GM23338 (cell line): ENCODE measurements at regions not wholly inside any gene's neighbourhood (a gene's known extent, or its start where the extent isn't known, plus 50 kb on each side); places are given as distances from the start of the nearest gene placed in this dataset.

Experiments
- ATAC-seq: fragments of 200-7000 bp; cut with Tn5 transposase; 3 replicates; pipeline ENCODE4 v1.9.1; 2020
- DNase-seq: peaks from one replicate; pipeline ENCODE4 v3.0.0-alpha.2; 2015; ENCODE audit warnings: low spot score
- H2AFZ ChIP-seq: fragments of 200-600 bp; sonication (generic); 2 replicates; pipeline ENCODE4 v1.8.0; 2016; ENCODE audit warnings: antibody characterized with exemption, mild to moderate bottlenecking, moderate library complexity
- H3F3A ChIP-seq: fragments of 200-600 bp; sonication (generic); replicated peaks from 2 replicates; pipeline ENCODE4 v1.8.0; 2017; ENCODE audit warnings: antibody characterized with exemption, mixed run types, low read depth
- H3K27ac ChIP-seq: fragments of 200-600 bp; sonication (generic); 2 replicates; pipeline ENCODE4 v1.6.1; 2016; ENCODE audit warnings: low read depth
- H3K27me3 ChIP-seq: fragments of 200-600 bp; sonication (generic); 2 replicates; pipeline ENCODE4 v1.8.0; 2016; ENCODE audit warnings: mild to moderate bottlenecking, mixed run types, moderate library complexity; ENCODE audit not compliant: insufficient read depth
- H3K36me3 ChIP-seq: fragments of 200-600 bp; sonication (generic); 2 replicates; pipeline ENCODE4 v1.8.0; 2016; ENCODE audit warnings: mild to moderate bottlenecking; ENCODE audit not compliant: insufficient read depth
- H3K4me1 ChIP-seq: fragments of 200-600 bp; sonication (generic); 2 replicates; pipeline ENCODE4 v1.8.0; 2016; ENCODE audit warnings: mild to moderate bottlenecking, moderate library complexity; ENCODE audit not compliant: insufficient read depth
- H3K4me2 ChIP-seq: fragments of 200-600 bp; sonication (generic); 2 replicates; pipeline ENCODE4 v1.7.1; 2017; ENCODE audit warnings: mixed run types
- H3K4me3 ChIP-seq: fragments of 200-600 bp; sonication (generic); 2 replicates; pipeline ENCODE4 v1.6.1; 2016; ENCODE audit warnings: mixed run types
- H3K79me2 ChIP-seq: fragments of 200-600 bp; sonication (generic); replicated peaks from 2 replicates; pipeline ENCODE4 v1.8.0; 2017; ENCODE audit warnings: mild to moderate bottlenecking; ENCODE audit not compliant: insufficient read depth
- H3K9me2 ChIP-seq: fragments of 200-600 bp; sonication (generic); 2 replicates; pipeline ENCODE4 v1.8.0; 2017; ENCODE audit not compliant: insufficient read depth
- H4K20me1 ChIP-seq: fragments of 200-600 bp; sonication (generic); replicated peaks from 2 replicates; pipeline ENCODE4 v1.8.0; 2017; ENCODE audit warnings: mild to moderate bottlenecking; ENCODE audit not compliant: insufficient read depth
- H3K27ac Mint-ChIP-seq: 2 replicates; pipeline ENCODE4 v1.8.0; 2020; ENCODE audit warnings: inconsistent platforms, mild to moderate bottlenecking, moderate library complexity, mixed read lengths
- H3K27me3 Mint-ChIP-seq: 3 replicates; pipeline ENCODE4 v1.8.0; 2022; ENCODE audit warnings: low read depth, mild to moderate bottlenecking, moderate library complexity, mixed read lengths, inconsistent platforms; ENCODE audit not compliant: insufficient read depth, poor library complexity
- H3K36me3 Mint-ChIP-seq: 3 replicates; pipeline ENCODE4 v1.8.0; 2021; ENCODE audit warnings: low read depth, mild to moderate bottlenecking, inconsistent platforms, moderate library complexity, mixed read lengths
- H3K4me1 Mint-ChIP-seq: 3 replicates; pipeline ENCODE4 v1.8.0; 2020; ENCODE audit warnings: mild to moderate bottlenecking, inconsistent platforms, mixed read lengths
- H3K4me3 Mint-ChIP-seq: 3 replicates; pipeline ENCODE4 v1.8.0; 2021; ENCODE audit warnings: moderate library complexity, mild to moderate bottlenecking, inconsistent platforms, mixed read lengths
- H3K9me3 Mint-ChIP-seq: 3 replicates; pipeline ENCODE4 v1.8.0; 2020; ENCODE audit warnings: moderate library complexity, mild to moderate bottlenecking, inconsistent platforms, mixed read lengths
- CREB1 ChIP-seq: fragments of 250-450 bp; sonication (Bioruptor Pico); IDR thresholded peaks from 2 replicates; pipeline ENCODE4 v1.5.0; 2020; ENCODE audit warnings: low read depth, mild to moderate bottlenecking, moderate library complexity
- CTCF ChIP-seq, 2 experiments: fragments of 200-600 bp in 1 of 2; sonication (generic) in 1 of 2; conservative IDR thresholded peaks; 2 replicates each; pipeline versions ENCODE4 v1.5.1 to v1.6.1; 2016 to 2017; ENCODE audit warnings: antibody characterized with exemption in 2 of 2, low read depth in 2 of 2, mild to moderate bottlenecking in 2 of 2, moderate library complexity in 1 of 2
- EZH2phosphoT487 ChIP-seq: fragments of 200-600 bp; sonication (generic); IDR thresholded peaks from one replicate; pipeline ENCODE4 v1.8.1; 2018; ENCODE audit warnings: antibody characterized with exemption; ENCODE audit not compliant: unreplicated experiment
- JUNB ChIP-seq: IDR thresholded peaks from one replicate; pipeline ENCODE4 v1.6.1; 2016; ENCODE audit warnings: antibody characterized with exemption; ENCODE audit not compliant: unreplicated experiment
- NANOG ChIP-seq: IDR thresholded peaks from 2 replicates; pipeline ENCODE4 v1.6.1; 2016; ENCODE audit warnings: antibody characterized with exemption, borderline replicate concordance
- POLR2AphosphoS5 ChIP-seq: IDR thresholded peaks from 2 replicates; pipeline ENCODE4 v1.6.1; 2016; ENCODE audit warnings: antibody characterized with exemption, low read depth
- ZNF114 ChIP-seq: fragments of 250-450 bp; sonication (Bioruptor Pico); IDR thresholded peaks from 2 replicates; pipeline ENCODE4 v1.5.0; 2020; ENCODE audit warnings: mild to moderate bottlenecking, moderate library complexity
- ZNF331 ChIP-seq: fragments of 250-450 bp; sonication (Bioruptor Pico); IDR thresholded peaks from 2 replicates; pipeline ENCODE4 v1.5.0; 2020; ENCODE audit warnings: low read depth, mild to moderate bottlenecking, moderate library complexity
- ZNF462 ChIP-seq: fragments of 250-450 bp; sonication (Bioruptor Pico); IDR thresholded peaks from 2 replicates; pipeline ENCODE4 v1.5.0; 2020; ENCODE audit warnings: mild to moderate bottlenecking, moderate library complexity
- TF ChIP-seq, protein P1 (sequence below): IDR thresholded peaks from 2 replicates; pipeline ENCODE4 v1.6.1; 2016; ENCODE audit warnings: antibody characterized with exemption
- TF ChIP-seq, protein P2 (sequence below): IDR thresholded peaks from one replicate; pipeline ENCODE4 v1.6.1; 2018; ENCODE audit warnings: antibody characterized with exemption; ENCODE audit not compliant: unreplicated experiment

- H3K79me2 ChIP-seq, result no peaks in the 10 kb centered on the region
- H4K20me1 ChIP-seq, result no peaks in the 10 kb centered on the region
- H3F3A ChIP-seq, result no peaks in the 10 kb centered on the region
- no peaks in the 10 kb centered on the region for H3K27me3 ChIP-seq
- H3K27ac Mint-ChIP-seq, result no peak overlapping the region
- H3K27me3 Mint-ChIP-seq, result no peaks in the 10 kb centered on the region
- no peak for DNase-seq
- H3K36me3 ChIP-seq, result no peaks in the 10 kb centered on the region
- 0 out of 3 replicates have a peak, but pooled peaks cover 4% of the 10 kb centered on the region for H3K4me1 Mint-ChIP-seq
- no peaks in the 10 kb centered on the region for H3K4me1 ChIP-seq
- H3K4me2 ChIP-seq, result no peak overlapping the region
- no peak overlapping the region for H3K27ac ChIP-seq
- no peaks in the 10 kb centered on the region for H3K36me3 Mint-ChIP-seq
- H2AFZ ChIP-seq, result no peak overlapping the region
- H3K9me3 Mint-ChIP-seq, result no peaks in the 10 kb centered on the region
- no peak overlapping the region for H3K4me3 ChIP-seq
- no peak overlapping the region for H3K4me3 Mint-ChIP-seq
- H3K9me2 ChIP-seq, result no peaks in the 10 kb centered on the region
- no peak for ATAC-seq
- TF ChIP-seq ZNF114 (CRISPR knock-in tag) (no peak), EZH2phosphoT487 (no peak), POLR2AphosphoS5 (no peak), ZNF331 (no peak), CREB1 (CRISPR knock-in tag) (no peak), CTCF (conservative IDR thresholded peaks at IDR 0.05; ENCODE audit: low read depth in 2 of 2) (no peak), NANOG (no peak), JUNB (no peak), ZNF462 (CRISPR knock-in tag) (no peak)
- TF ChIP-seq, protein P1, sequence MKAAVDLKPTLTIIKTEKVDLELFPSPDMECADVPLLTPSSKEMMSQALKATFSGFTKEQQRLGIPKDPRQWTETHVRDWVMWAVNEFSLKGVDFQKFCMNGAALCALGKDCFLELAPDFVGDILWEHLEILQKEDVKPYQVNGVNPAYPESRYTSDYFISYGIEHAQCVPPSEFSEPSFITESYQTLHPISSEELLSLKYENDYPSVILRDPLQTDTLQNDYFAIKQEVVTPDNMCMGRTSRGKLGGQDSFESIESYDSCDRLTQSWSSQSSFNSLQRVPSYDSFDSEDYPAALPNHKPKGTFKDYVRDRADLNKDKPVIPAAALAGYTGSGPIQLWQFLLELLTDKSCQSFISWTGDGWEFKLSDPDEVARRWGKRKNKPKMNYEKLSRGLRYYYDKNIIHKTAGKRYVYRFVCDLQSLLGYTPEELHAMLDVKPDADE, result no peak
- TF ChIP-seq, protein P2, sequence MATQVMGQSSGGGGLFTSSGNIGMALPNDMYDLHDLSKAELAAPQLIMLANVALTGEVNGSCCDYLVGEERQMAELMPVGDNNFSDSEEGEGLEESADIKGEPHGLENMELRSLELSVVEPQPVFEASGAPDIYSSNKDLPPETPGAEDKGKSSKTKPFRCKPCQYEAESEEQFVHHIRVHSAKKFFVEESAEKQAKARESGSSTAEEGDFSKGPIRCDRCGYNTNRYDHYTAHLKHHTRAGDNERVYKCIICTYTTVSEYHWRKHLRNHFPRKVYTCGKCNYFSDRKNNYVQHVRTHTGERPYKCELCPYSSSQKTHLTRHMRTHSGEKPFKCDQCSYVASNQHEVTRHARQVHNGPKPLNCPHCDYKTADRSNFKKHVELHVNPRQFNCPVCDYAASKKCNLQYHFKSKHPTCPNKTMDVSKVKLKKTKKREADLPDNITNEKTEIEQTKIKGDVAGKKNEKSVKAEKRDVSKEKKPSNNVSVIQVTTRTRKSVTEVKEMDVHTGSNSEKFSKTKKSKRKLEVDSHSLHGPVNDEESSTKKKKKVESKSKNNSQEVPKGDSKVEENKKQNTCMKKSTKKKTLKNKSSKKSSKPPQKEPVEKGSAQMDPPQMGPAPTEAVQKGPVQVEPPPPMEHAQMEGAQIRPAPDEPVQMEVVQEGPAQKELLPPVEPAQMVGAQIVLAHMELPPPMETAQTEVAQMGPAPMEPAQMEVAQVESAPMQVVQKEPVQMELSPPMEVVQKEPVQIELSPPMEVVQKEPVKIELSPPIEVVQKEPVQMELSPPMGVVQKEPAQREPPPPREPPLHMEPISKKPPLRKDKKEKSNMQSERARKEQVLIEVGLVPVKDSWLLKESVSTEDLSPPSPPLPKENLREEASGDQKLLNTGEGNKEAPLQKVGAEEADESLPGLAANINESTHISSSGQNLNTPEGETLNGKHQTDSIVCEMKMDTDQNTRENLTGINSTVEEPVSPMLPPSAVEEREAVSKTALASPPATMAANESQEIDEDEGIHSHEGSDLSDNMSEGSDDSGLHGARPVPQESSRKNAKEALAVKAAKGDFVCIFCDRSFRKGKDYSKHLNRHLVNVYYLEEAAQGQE, result no peak
Observed at GRCh38 chr4:71241501-71242288, 97.1 kb upstream of the SLC4A4 start.
